ENCODE measurements at regions not wholly inside any gene's neighbourhood (a gene's known extent, or its start where the extent isn't known, plus 50 kb on each side); places are given as distances from the start of the nearest gene placed in this dataset.

GRCh38 chr6:132070356-132070755, 119.2 kb upstream of the CCN2 start:
- Histone ChIP-seq H3K27ac (no peak overlapping the region), H3K9me3 (no peaks in the 10 kb centered on the region), H3K4me3 (no peak overlapping the region), H3K36me3 (no peaks in the 10 kb centered on the region), H3K4me1 (ENCODE audit: control insufficient read depth in 1 of 2, low read depth in 2 of 2) (peaks cover 0 to 6% of the 10 kb centered on the region in 2 donors), H3K27me3 (replicated peaks; ENCODE audit: insufficient read depth) (no peaks in the 10 kb centered on the region)
- no peak for DNase-seq (ENCODE audit: low spot score)
- no peak for TF ChIP-seq CTCF (IDR thresholded peaks at IDR 0.05)
- ATAC-seq (ENCODE audit: insufficient number of reproducible peaks, low FRiP score, low read depth): no peak

GRCh38 chr6:132068766-132069165, 117.6 kb upstream of the CCN2 start:
- no peak for TF ChIP-seq CTCF (IDR thresholded peaks at IDR 0.05)
- H3K4me1 ChIP-seq (ENCODE audit: control insufficient read depth in 1 of 2, low read depth in 2 of 2): peaks cover 4 to 6% of the 10 kb centered on the region in 2 donors
- no peaks in the 10 kb centered on the region for H3K36me3 ChIP-seq
- no peak overlapping the region for H3K27ac ChIP-seq
- ATAC-seq (ENCODE audit: insufficient number of reproducible peaks, low FRiP score, low read depth) (no peak), DNase-seq (ENCODE audit: low spot score) (no peak)
- no peak overlapping the region for H3K4me3 ChIP-seq
- no peaks in the 10 kb centered on the region for H3K27me3 ChIP-seq (replicated peaks; ENCODE audit: insufficient read depth)
- no peaks in the 10 kb centered on the region for H3K9me3 ChIP-seq

DNA sequence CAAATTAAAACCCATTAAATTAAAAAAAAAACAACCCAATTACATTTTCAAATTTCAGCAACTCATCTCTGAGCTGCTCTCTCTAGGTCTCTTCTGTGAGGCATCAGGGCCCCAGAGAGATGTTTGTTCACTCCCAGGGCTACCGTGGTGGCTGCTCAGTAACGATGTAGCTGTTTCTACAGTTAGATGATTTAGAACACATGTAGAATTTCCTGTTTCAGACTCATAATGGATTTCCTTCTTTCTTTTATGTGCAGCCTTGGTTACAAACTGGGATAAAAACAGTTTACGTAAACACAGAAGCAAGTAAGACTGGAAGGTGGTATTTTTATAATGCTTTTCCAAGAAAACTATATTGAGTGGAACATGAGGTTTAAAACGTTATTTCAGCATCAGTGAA, 116.1 kb upstream of the CCN2 start:
- Histone ChIP-seq H3K4me3 (no peak overlapping the region), H3K27ac (no peak overlapping the region), H3K36me3 (no peaks in the 10 kb centered on the region), H3K9me3 (no peaks in the 10 kb centered on the region), H3K4me1 (ENCODE audit: control insufficient read depth in 1 of 2, low read depth in 2 of 2) (peaks cover 15 to 20% of the 10 kb centered on the region in 2 donors), H3K27me3 (replicated peaks; ENCODE audit: insufficient read depth) (no peaks in the 10 kb centered on the region)
- no peak for TF ChIP-seq CTCF (IDR thresholded peaks at IDR 0.05)
- DNase-seq (ENCODE audit: low spot score) (no peak), ATAC-seq (ENCODE audit: insufficient number of reproducible peaks, low FRiP score, low read depth) (no peak)

- H3K4me3 ChIP-seq: no peak overlapping the region
- DNase-seq (ENCODE audit: low spot score) (no peak), ATAC-seq (ENCODE audit: insufficient number of reproducible peaks, low FRiP score, low read depth) (no peak)
- H3K9me3 ChIP-seq: no peaks in the 10 kb centered on the region
- peaks cover 18 to 26% of the 10 kb centered on the region in 2 donors for H3K4me1 ChIP-seq (ENCODE audit: control insufficient read depth in 1 of 2, low read depth in 2 of 2)
- no peak for TF ChIP-seq CTCF (IDR thresholded peaks at IDR 0.05)
- H3K27ac ChIP-seq: no peak overlapping the region
- H3K36me3 ChIP-seq: no peaks in the 10 kb centered on the region
- no peaks in the 10 kb centered on the region for H3K27me3 ChIP-seq (replicated peaks; ENCODE audit: insufficient read depth)
Measured at GRCh38 chr6:132065556-132065955, 114.4 kb upstream of the CCN2 start.

GRCh38 chr6:132063738-132064137, 112.6 kb upstream of the CCN2 start:
- Histone ChIP-seq H3K4me3 (no peak overlapping the region), H3K9me3 (no peaks in the 10 kb centered on the region), H3K4me1 (ENCODE audit: control insufficient read depth in 1 of 2, low read depth in 2 of 2) (peaks cover 18 to 26% of the 10 kb centered on the region in 2 donors), H3K36me3 (no peaks in the 10 kb centered on the region), H3K27ac (no peak overlapping the region), H3K27me3 (replicated peaks; ENCODE audit: insufficient read depth) (no peaks in the 10 kb centered on the region)
- DNase-seq (ENCODE audit: low spot score): peak; percentile 17
- ATAC-seq (ENCODE audit: insufficient number of reproducible peaks, low FRiP score, low read depth): peak; percentile 74
- no peak for TF ChIP-seq CTCF (IDR thresholded peaks at IDR 0.05)

All from thoracic aorta (tissue), 2 donors.